Astrocyte (in vitro differentiated cells and primary cell): ENCODE measurements at regions not wholly inside any gene's neighbourhood (a gene's known extent, or its start where the extent isn't known, plus 50 kb on each side); places are given as distances from the start of the nearest gene placed in this dataset.

Source experiments
- CTCF ChIP-seq: IDR thresholded peaks from 2 replicates; pipeline ENCODE4 v1.5.1; 2011; ENCODE audit warnings: low read depth, mild to moderate bottlenecking, inconsistent platforms, low read length, moderate library complexity; ENCODE audit not compliant: insufficient read depth
- EZH2 ChIP-seq: IDR thresholded peaks from 2 replicates; pipeline ENCODE4 v1.6.1; 2012; ENCODE audit warnings: mild to moderate bottlenecking, low read length, inconsistent platforms; ENCODE audit not compliant: insufficient read depth

GRCh38 chr17:74010903-74011302, 192.6 kb upstream of the RPL38 start:
- TF ChIP-seq CTCF (no peak), EZH2 (no peak)
